Neural progenitor cell (in vitro differentiated cells): ENCODE measurements at regions not wholly inside any gene's neighbourhood (a gene's known extent, or its start where the extent isn't known, plus 50 kb on each side); places are given as distances from the start of the nearest gene placed in this dataset.

Experiments used
- DNase-seq: peaks from one replicate; pipeline ENCODE4 v3.0.0-alpha.2; 2016; ENCODE audit warnings: low spot score
- H2AFZ ChIP-seq: fragments of 200-600 bp; sonication (generic); replicated peaks from 2 replicates; pipeline ENCODE4 v1.6.1; 2016; ENCODE audit warnings: antibody characterized with exemption
- H3F3A ChIP-seq: fragments of 200-600 bp; sonication (generic); 2 replicates; pipeline ENCODE4 v1.6.1; 2016; ENCODE audit warnings: antibody characterized with exemption, low read depth
- H3K27ac ChIP-seq: fragments of 200-600 bp; sonication (generic); 2 replicates; pipeline ENCODE4 v1.5.1; 2016; ENCODE audit warnings: mild to moderate bottlenecking
- H3K27me3 ChIP-seq: fragments of 200-600 bp; sonication (generic); 2 replicates; pipeline ENCODE4 v1.6.1; 2016; ENCODE audit warnings: mild to moderate bottlenecking, moderate library complexity
- H3K36me3 ChIP-seq: fragments of 200-600 bp; sonication (generic); 2 replicates; pipeline ENCODE4 v1.5.1; 2016
- H3K4me1 ChIP-seq: fragments of 200-600 bp; sonication (generic); 2 replicates; pipeline ENCODE4 v1.6.1; 2016; ENCODE audit warnings: mixed run types
- H3K4me2 ChIP-seq: fragments of 200-600 bp; sonication (generic); 2 replicates; pipeline ENCODE4 v1.6.1; 2016
- H3K4me3 ChIP-seq: fragments of 200-600 bp; sonication (generic); 2 replicates; pipeline ENCODE4 v1.5.1; 2016
- H3K79me2 ChIP-seq: fragments of 200-600 bp; sonication (generic); 2 replicates; pipeline ENCODE4 v1.6.1; 2016; ENCODE audit warnings: low read depth
- H3K9ac ChIP-seq: fragments of 200-600 bp; sonication (generic); 2 replicates; pipeline ENCODE4 v1.6.1; 2016
- H3K9me3 ChIP-seq: fragments of 200-600 bp; sonication (generic); 2 replicates; pipeline ENCODE4 v1.5.1; 2016; ENCODE audit warnings: low read depth
- H4K20me1 ChIP-seq: fragments of 200-600 bp; sonication (generic); 2 replicates; pipeline ENCODE4 v1.6.1; 2016; ENCODE audit warnings: low read depth
- H3K27ac Mint-ChIP-seq: 3 replicates; pipeline ENCODE4 v1.8.0; 2021; ENCODE audit warnings: mixed read lengths
- H3K27me3 Mint-ChIP-seq: 2 replicates; pipeline ENCODE4 v1.8.0; 2022; ENCODE audit warnings: low read depth, mild to moderate bottlenecking, inconsistent platforms, moderate library complexity, mixed read lengths; ENCODE audit not compliant: insufficient read depth
- H3K36me3 Mint-ChIP-seq: 3 replicates; pipeline ENCODE4 v1.8.0; 2021; ENCODE audit warnings: mixed read lengths
- H3K4me1 Mint-ChIP-seq: 3 replicates; pipeline ENCODE4 v1.8.0; 2021; ENCODE audit warnings: mixed read lengths
- H3K4me3 Mint-ChIP-seq: 3 replicates; pipeline ENCODE4 v1.8.0; 2021; ENCODE audit warnings: mild to moderate bottlenecking, moderate library complexity, mixed read lengths
- H3K9me3 Mint-ChIP-seq: 3 replicates; pipeline ENCODE4 v1.8.0; 2020; ENCODE audit warnings: mixed read lengths
- CTCF ChIP-seq: fragments of 200-600 bp; sonication (generic); IDR thresholded peaks from 2 replicates; pipeline ENCODE4 v1.5.1; 2017; ENCODE audit warnings: antibody characterized with exemption, mild to moderate bottlenecking
- EZH2 ChIP-seq: fragments of 200-600 bp; sonication (generic); IDR thresholded peaks from 2 replicates; pipeline ENCODE4 v1.6.1; 2017; ENCODE audit warnings: antibody characterized with exemption, mild to moderate bottlenecking, moderate library complexity
- EZH2phosphoT487 ChIP-seq: fragments of 200-600 bp; sonication (generic); IDR thresholded peaks from 2 replicates; pipeline ENCODE4 v1.6.1; 2017; ENCODE audit warnings: antibody characterized with exemption

GRCh38 chr18:1618364-1618763, 713.7 kb downstream of the ADCYAP1 start:
- no peaks in the 10 kb centered on the region for H4K20me1 ChIP-seq
- no peak overlapping the region for H3K9ac ChIP-seq
- no peaks in the 10 kb centered on the region for H3K79me2 ChIP-seq
- no peaks in the 10 kb centered on the region for H3K36me3 ChIP-seq
- Mint-ChIP-seq H3K4me3 (no peak overlapping the region), H3K27ac (no peak overlapping the region), H3K9me3 (no peaks in the 10 kb centered on the region), H3K36me3 (no peaks in the 10 kb centered on the region), H3K4me1 (peaks cover 7% of the 10 kb centered on the region), H3K27me3 (no peaks in the 10 kb centered on the region)
- H2AFZ ChIP-seq: no peak overlapping the region
- H3K4me1 ChIP-seq: no peaks in the 10 kb centered on the region
- no peak overlapping the region for H3K4me2 ChIP-seq
- TF ChIP-seq CTCF (no peak), EZH2 (no peak), EZH2phosphoT487 (no peak)
- H3K27ac ChIP-seq: no peak overlapping the region
- no peaks in the 10 kb centered on the region for H3F3A ChIP-seq
- no peak overlapping the region for H3K4me3 ChIP-seq
- no peaks in the 10 kb centered on the region for H3K27me3 ChIP-seq
- no peaks in the 10 kb centered on the region for H3K9me3 ChIP-seq
- no peak for DNase-seq

DNA sequence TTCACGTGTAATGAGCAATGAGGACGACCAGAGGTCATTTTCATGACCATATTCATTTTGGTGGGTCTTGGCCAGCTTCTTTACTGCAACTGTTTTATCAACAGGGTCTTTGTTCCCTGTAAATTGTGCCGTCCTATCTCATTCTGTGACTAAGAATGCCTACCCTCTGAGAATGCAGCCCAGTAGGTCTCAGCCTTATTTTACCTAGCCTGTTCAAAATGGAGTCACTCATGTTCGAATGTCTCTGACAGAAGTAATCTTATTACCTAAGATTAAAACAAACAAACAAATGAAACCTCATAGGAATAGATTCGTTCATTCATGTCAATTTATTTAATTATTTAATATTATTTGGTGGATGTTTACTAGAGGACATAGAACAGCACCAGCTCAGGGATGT, 714.8 kb downstream of the ADCYAP1 start:
- no peak for DNase-seq
- Histone ChIP-seq H3K27me3 (no peaks in the 10 kb centered on the region), H3K9ac (no peak overlapping the region), H3K27ac (no peak overlapping the region), H3F3A (no peaks in the 10 kb centered on the region), H3K4me3 (no peak overlapping the region), H3K9me3 (no peaks in the 10 kb centered on the region), H3K36me3 (no peaks in the 10 kb centered on the region), H3K79me2 (no peaks in the 10 kb centered on the region), H4K20me1 (no peaks in the 10 kb centered on the region), H3K4me2 (no peak overlapping the region), H2AFZ (no peak overlapping the region), H3K4me1 (no peaks in the 10 kb centered on the region)
- Mint-ChIP-seq H3K9me3 (no peaks in the 10 kb centered on the region), H3K36me3 (no peaks in the 10 kb centered on the region), H3K4me1 (peaks cover 3% of the 10 kb centered on the region), H3K27me3 (no peaks in the 10 kb centered on the region), H3K4me3 (no peak overlapping the region), H3K27ac (no peak overlapping the region)
- TF ChIP-seq CTCF (no peak), EZH2phosphoT487 (no peak), EZH2 (no peak)

GRCh38 chr18:1624612-1625011, 719.9 kb downstream of the ADCYAP1 start:
- Mint-ChIP-seq H3K4me3 (no peak overlapping the region), H3K9me3 (no peaks in the 10 kb centered on the region), H3K4me1 (no peaks in the 10 kb centered on the region), H3K27me3 (no peaks in the 10 kb centered on the region), H3K36me3 (no peaks in the 10 kb centered on the region), H3K27ac (no peak overlapping the region)
- no peak for DNase-seq
- Histone ChIP-seq H3F3A (no peaks in the 10 kb centered on the region), H3K79me2 (no peaks in the 10 kb centered on the region), H3K36me3 (no peaks in the 10 kb centered on the region), H3K27ac (no peak overlapping the region), H3K4me2 (no peak overlapping the region), H3K27me3 (no peaks in the 10 kb centered on the region), H2AFZ (no peak overlapping the region), H4K20me1 (no peaks in the 10 kb centered on the region), H3K4me3 (no peak overlapping the region), H3K9ac (no peak overlapping the region), H3K4me1 (no peaks in the 10 kb centered on the region), H3K9me3 (no peaks in the 10 kb centered on the region)
- TF ChIP-seq CTCF: no peak
- no peak for TF ChIP-seq EZH2phosphoT487
- no peak for TF ChIP-seq EZH2

DNA sequence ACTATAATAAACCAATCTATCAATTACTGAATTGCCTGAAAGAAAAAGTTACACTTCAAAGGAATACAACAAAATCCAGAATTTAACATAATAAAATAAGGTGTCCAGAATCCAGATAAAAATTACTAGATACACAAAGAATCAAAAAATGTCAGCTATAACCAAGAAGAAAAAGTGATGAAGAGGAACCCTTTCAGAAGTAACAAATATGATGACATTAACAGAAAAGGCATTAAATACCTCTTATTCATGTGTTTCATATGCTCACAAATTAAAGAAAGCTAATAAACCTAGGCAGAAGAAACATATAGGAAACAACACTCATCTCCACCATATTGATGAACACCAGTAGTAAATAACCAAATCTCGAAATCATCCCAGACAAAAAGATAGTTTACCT, 722.8 kb downstream of the ADCYAP1 start:
- Histone ChIP-seq H3K9ac (no peak overlapping the region), H3K4me3 (no peak overlapping the region), H2AFZ (no peak overlapping the region), H3K4me1 (no peaks in the 10 kb centered on the region), H4K20me1 (no peaks in the 10 kb centered on the region), H3K4me2 (no peak overlapping the region), H3F3A (no peaks in the 10 kb centered on the region), H3K9me3 (no peaks in the 10 kb centered on the region), H3K36me3 (no peaks in the 10 kb centered on the region), H3K79me2 (no peaks in the 10 kb centered on the region), H3K27ac (no peak overlapping the region), H3K27me3 (no peaks in the 10 kb centered on the region)
- Mint-ChIP-seq H3K36me3 (no peaks in the 10 kb centered on the region), H3K27me3 (no peaks in the 10 kb centered on the region), H3K9me3 (peaks cover 2% of the 10 kb centered on the region), H3K27ac (no peak overlapping the region), H3K4me1 (no peaks in the 10 kb centered on the region), H3K4me3 (no peak overlapping the region)
- TF ChIP-seq EZH2phosphoT487: no peak
- TF ChIP-seq EZH2: no peak
- TF ChIP-seq CTCF: no peak
- DNase-seq: no peak
